ENCODE measurements at regions not wholly inside any gene's neighbourhood (a gene's known extent, or its start where the extent isn't known, plus 50 kb on each side); places are given as distances from the start of the nearest gene placed in this dataset.

DNA sequence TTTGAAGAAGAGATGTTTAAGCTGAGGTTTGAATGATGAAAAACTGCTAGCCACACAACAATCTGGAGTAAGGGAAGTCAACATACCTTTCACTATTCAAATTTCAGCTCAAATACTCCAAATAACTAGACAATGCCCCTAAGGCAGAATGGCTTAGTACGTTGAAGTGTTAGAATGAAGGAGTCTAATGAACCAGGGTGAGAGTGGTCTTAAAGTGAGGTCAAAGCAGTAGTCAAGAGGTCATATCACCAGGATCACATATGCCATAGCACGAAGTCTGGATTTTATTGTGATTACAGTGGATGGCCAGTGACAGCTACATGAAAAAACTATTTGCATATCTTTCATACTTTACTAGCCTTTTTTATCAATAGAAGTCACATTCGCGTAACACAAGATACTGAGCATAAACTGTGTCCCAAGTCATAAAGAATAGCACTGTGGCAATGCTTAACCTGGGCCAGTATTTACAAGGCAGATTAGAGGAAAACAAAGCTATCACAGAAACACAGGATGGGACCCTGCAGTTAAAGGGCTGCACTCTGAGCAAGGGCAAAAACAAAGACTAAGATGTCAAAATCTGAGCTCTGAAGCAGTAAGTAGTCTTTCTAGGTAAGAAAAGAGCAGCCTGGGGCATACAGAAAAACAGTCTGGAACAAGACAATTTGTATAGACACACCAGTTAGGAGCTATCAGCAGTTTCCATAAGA, 61.5 kb downstream of the HYCC1 start:
- Histone ChIP-seq H2AFZ (ENCODE audit: low read length) (no peak overlapping the region), H2BK20ac (ENCODE audit: low read depth, low read length, poor library complexity, severe bottlenecking) (no peak overlapping the region), H4K20me1 (ENCODE audit: control insufficient read depth, insufficient read depth, insufficient read length) (no peaks in the 10 kb centered on the region), H3K27ac (ENCODE audit: insufficient read length, low read depth, low read length) (no peak overlapping the region), H2BK12ac (ENCODE audit: insufficient read length, low read depth, low read length) (no peak overlapping the region), H3K23me2 (ENCODE audit: insufficient read length, low read depth, low read length, poor library complexity, severe bottlenecking) (no peaks in the 10 kb centered on the region), H3K4ac (ENCODE audit: low read depth, low read length) (no peak overlapping the region), H2BK15ac (ENCODE audit: low read depth, low read length) (no peak overlapping the region), H3K79me1 (ENCODE audit: insufficient read depth, low read depth, low read length, poor library complexity, severe bottlenecking) (no peaks in the 10 kb centered on the region), H3K9ac (ENCODE audit: extremely low read depth, insufficient read length, low read length) (no peak overlapping the region), H3T11ph (ENCODE audit: low read length) (no peak overlapping the region), H4K5ac (ENCODE audit: insufficient read length, low read depth, low read length) (no peak overlapping the region), H4K8ac (replicated peaks; ENCODE audit: insufficient read length, low read depth, low read length) (no peak overlapping the region), H3K56ac (ENCODE audit: insufficient read length, low read depth, low read length) (no peak overlapping the region), H3K9me3 (ENCODE audit: control insufficient read depth, low read depth, low read length) (no peaks in the 10 kb centered on the region), H4K91ac (ENCODE audit: insufficient read length, low read depth, low read length) (no peak overlapping the region), H3K18ac (ENCODE audit: insufficient read length, low read depth, low read length) (no peak overlapping the region), H3K79me2 (ENCODE audit: insufficient read depth, low read length) (no peaks in the 10 kb centered on the region), H3K14ac (ENCODE audit: insufficient read depth, low read length) (no peak overlapping the region), H2AK5ac (ENCODE audit: insufficient read length, low read length) (no peak overlapping the region), H2BK120ac (ENCODE audit: low read depth, low read length, poor library complexity, severe bottlenecking) (no peak overlapping the region), H2BK5ac (ENCODE audit: insufficient read length, low read length) (no peak overlapping the region), H3K4me1 (ENCODE audit: insufficient read depth, low read length) (peaks cover 2% of the 10 kb centered on the region), H3K23ac (ENCODE audit: insufficient read length, low read depth, low read length) (no peak overlapping the region), H3K27me3 (ENCODE audit: insufficient read depth, low read length) (no peaks in the 10 kb centered on the region), H3K4me2 (ENCODE audit: insufficient read depth, insufficient read length, low read length) (no peak overlapping the region)
- Mint-ChIP-seq H3K4me1 (peaks cover 41 to 42% of the 10 kb centered on the region in 2 experiments), H3K27ac (peak overlapping the region; percentile 13 to 93 (median 16); a peak in 4 of 7 replicates), H3K36me3 (ENCODE audit: insufficient read depth in 1 of 3, low read depth in 3 of 3) (no peaks in the 10 kb centered on the region; a peak in 1 of 7 replicates), H3K4me3 (0 out of 5 replicates have a peak overlapping the region, but pooled peaks of 1 of the 2 experiments have one; percentile 3), H3K27me3 (ENCODE audit: low read depth) (no peaks in the 10 kb centered on the region), H3K9me3 (no peaks in the 10 kb centered on the region)
- no peak for TF ChIP-seq CTCF (conservative IDR thresholded peaks at IDR 0.05)
- no peak for DNase-seq
- WGBS (ENCODE audit: extremely low coverage, insufficient read length, low lambda C conversion rate) = no CpG with 5 or more reads among the region's 4 CpGs
